ENCODE measurements at regions not wholly inside any gene's neighbourhood (a gene's known extent, or its start where the extent isn't known, plus 50 kb on each side); places are given as distances from the start of the nearest gene placed in this dataset.

DNA sequence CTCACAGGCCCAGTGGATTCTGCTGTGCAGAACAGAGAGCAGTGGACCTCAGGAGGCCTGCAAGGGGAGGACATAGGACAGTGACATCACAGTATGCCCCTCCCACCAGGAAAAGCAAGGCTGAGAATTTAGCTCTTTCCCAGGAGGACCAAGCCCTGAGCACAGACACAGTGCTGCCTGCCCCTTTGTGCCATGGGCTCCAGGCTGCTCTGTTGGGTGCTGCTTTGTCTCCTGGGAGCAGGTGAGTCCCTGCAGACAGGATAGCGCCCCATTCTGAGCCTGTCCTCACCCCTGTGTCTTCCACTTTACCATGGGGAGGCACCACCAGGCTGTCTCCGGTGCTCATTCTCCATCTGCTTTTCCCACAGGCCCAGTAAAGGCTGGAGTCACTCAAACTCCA is 63.0 kb upstream of the PRSS58 start:
- TF ChIP-seq, protein P1, sequence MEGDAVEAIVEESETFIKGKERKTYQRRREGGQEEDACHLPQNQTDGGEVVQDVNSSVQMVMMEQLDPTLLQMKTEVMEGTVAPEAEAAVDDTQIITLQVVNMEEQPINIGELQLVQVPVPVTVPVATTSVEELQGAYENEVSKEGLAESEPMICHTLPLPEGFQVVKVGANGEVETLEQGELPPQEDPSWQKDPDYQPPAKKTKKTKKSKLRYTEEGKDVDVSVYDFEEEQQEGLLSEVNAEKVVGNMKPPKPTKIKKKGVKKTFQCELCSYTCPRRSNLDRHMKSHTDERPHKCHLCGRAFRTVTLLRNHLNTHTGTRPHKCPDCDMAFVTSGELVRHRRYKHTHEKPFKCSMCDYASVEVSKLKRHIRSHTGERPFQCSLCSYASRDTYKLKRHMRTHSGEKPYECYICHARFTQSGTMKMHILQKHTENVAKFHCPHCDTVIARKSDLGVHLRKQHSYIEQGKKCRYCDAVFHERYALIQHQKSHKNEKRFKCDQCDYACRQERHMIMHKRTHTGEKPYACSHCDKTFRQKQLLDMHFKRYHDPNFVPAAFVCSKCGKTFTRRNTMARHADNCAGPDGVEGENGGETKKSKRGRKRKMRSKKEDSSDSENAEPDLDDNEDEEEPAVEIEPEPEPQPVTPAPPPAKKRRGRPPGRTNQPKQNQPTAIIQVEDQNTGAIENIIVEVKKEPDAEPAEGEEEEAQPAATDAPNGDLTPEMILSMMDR (IDR thresholded peaks at IDR 0.05): no peak
- TF ChIP-seq POLR2A (IDR thresholded peaks at IDR 0.05): no peak
- TF ChIP-seq EP300 (IDR thresholded peaks at IDR 0.05): no peak

Measured in tibial nerve (tissue), 4 donors.